CD4-positive, alpha-beta T cell treated with Interferon alpha-2 for 1 hour (primary cell): ENCODE measurements at regions not wholly inside any gene's neighbourhood (a gene's known extent, or its start where the extent isn't known, plus 50 kb on each side); places are given as distances from the start of the nearest gene placed in this dataset.
"Not testable (repeated sequence)": the region's sequence is repeated elsewhere in the genome, so short reads cannot be mapped to it uniquely, and the experiment has no call there.

Source experiments
- DNase-seq, 2 donors: peaks; one replicate each; pipeline ENCODE4 v3.0.0-alpha.2; 2020 to 2022

DNA sequence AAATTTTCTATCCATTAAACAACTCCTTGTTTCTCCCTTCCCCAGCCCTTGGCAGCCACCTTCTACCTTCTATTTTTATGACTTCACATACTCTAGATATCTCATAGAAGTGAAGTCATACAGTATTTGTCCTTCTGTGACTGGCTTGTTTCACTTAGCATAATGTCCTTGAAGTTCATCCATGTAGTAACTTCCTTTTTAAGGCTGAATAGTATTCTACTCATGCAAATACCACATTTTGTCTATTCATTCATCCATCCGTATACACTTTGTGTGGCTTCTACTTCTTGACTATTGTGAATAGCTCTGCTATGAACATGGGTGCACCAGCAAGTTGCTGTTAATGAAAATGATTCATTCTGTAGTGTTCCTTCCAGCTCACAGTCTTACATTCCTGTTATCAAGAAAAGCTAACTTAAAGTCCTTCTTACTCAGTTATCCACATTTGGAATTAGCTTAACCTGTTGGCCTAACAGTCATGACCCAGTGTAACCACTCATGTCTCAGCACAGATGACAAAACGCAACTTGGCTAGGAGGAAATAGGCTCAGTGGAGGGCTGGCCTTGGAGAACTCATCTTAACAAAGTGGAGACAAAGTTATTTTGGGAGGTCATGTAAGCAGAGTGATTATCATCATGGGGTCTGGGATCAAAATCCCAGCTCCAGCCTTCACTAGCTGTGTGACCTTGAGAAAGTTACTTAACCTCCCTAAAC is 129.7 kb upstream of the MAP3K1 start:
- no peak for DNase-seq

DNA sequence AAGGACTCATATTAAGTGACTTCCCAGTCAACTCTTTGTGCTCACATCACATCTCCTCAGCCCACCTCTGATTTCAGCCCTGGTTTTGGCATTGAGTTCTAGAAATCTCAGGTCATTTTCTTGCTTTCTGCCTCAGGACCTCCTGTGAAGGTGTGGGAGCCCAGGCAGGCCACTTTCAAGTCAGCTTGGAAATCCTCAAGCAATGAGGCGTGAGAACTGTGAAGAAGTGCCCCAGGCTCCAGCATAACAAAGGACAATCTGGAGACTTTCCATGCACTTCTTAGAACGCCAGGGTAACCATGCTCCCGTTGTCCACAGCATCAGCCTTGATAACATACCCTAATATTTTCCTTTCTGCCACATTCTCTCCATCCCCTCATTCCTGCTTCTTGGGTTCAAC is 131.2 kb upstream of the MAP3K1 start:
- no peak for DNase-seq

DNA sequence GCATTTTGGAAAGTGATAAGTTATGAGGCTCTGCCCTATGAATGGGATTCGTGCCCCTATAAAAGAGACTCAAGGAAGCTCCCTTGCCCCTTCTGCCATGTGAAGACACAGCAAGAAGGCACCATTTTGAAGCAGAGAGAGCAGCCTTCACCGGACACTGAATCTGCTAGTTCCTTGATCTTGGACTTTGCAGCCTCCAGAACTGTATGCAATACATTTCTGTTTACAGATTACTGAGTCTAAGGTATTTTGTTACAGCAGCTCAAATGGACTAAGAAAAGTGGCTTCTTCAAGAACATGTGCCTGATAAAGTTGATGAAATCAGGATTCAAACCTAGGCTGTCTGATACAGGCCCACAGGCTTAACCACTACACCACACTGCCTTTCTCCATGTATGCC is 131.6 kb upstream of the MAP3K1 start:
- no peak for DNase-seq

DNA sequence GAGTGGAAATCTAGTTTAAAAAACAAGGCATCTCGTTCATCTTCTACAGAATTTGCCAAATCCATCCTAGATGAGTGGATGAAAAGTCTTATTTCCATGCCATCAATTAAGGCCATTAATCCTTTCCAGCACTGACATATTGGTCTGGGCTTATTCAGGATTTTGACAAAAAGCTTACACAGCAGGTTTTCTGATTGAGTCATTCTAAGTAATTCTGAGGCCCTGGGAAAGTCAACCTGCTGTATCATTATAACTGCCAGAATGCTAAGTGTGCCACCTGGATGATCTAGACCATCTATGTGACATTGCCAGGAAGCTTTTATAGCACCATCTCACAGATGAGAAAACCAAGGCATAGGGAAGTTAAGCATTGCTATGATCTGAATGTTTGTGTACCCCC is 132.1 kb upstream of the MAP3K1 start:
- DNase-seq = no peak

DNA sequence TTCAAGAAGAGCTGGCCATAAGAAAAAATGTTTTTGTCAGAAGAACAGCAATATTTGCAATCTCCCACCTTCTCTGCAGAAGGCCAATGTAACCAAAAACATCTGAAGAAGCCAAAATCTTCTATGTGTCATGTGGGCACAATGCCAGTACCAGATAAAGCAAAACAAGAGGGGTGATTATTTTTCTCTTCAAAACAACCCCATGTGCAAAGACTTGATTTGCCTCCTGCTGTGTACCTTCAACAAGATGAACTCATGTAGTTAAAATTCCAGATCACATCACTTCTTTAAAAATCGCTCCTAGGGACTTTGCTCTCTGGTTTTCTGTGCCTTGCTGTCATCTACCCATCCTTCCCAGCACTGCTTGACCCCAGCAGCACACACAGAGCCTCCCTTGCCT is 134.0 kb upstream of the MAP3K1 start:
- no peak for DNase-seq

DNA sequence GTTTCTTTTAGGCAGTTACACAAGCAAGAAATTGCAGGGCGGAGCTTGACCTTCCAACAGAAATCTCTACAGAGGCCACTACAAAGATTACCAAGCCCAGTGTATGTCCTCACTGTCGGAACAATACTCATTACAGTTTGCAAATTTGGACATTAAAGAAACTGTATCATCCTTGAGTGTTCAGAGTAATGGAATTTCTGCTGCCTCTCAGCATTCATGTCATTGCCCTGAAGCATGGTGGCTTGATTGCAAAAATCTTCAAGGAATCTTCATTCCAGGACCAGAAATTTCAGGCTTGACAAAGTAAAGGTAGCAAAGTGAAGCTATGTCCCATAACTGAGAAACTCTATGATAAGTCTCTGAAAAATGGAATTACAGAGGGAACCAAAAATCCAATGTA is 134.6 kb upstream of the MAP3K1 start:
- DNase-seq = no peak

DNA sequence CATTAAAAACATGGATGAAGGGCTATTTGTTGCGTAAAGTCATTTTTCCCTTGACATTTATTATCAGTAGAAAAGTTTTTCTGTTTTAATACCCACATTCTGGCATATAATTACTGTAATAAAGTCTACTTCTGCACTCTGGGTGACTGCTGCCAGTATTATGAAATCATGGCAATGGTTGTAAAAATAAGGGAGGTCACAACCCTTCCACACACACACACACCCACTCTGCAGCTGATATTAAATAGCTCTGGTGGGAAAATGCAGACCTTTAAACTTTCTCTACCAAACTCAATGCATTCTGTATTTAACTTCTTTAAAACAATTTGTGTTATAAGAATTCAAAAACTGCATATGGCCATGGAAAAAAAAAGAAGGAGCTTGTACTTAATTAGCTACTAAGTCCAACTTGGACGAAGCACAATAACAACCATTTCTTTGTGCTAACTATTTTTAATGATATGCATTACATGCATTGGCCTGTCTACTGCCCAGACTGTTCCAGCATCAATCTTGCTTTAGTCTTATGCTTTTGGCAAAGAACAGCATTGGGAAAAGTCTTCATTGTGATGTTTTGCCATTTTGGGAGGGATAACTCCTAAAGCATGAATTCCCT is 137.6 kb upstream of the MAP3K1 start:
- no peak for DNase-seq

DNA sequence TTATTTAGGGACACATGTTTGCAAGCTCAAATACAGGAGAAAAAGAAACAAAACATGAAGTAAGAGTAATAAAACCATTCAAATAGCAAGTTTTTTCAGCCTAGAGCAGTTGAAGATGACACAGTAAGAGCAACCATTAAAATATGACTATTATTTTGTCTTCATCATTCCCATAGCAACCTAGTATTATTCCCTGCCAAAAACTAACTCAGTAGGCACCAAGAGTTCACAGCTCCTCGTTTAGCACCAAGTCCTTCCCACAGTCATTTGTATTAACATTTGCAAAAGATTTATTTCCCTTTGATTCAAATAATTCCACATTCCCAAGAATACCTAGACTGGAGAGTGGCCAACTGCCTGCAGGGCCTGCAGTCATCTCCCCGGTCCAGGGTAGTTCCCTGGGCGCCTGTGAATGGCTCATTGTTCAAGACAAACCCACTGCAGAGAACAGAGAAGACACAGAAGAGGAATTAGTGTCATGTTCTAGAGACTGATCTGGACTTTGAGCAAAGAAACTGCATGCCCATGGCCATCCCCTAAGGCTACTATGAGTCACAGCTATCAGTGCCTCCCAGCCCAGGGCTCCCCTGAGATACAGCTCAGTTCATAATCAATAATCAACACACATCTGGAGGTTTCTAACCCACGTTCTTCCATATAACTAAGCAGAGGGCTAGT is 139.1 kb upstream of the MAP3K1 start:
- DNase-seq = no peak

DNA sequence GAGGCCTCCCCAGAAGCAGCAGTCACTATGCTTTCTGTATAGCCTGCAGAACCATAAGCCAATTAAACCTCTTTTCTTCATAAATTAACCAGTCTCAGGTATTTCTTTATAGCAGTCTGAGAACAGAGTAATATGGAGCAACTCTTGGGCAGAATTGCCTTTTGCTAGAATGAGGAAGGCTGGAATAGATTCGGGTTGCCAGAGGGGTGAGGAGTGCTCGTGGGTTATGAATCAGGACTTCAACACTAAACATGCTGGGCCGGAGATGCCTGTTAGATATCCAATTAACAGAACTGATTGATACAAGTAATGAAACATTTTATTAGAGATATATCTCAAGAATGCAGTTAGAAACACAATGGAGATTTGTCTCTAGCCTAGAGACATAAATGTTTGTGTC is 140.9 kb upstream of the MAP3K1 start:
- DNase-seq = no peak

DNA sequence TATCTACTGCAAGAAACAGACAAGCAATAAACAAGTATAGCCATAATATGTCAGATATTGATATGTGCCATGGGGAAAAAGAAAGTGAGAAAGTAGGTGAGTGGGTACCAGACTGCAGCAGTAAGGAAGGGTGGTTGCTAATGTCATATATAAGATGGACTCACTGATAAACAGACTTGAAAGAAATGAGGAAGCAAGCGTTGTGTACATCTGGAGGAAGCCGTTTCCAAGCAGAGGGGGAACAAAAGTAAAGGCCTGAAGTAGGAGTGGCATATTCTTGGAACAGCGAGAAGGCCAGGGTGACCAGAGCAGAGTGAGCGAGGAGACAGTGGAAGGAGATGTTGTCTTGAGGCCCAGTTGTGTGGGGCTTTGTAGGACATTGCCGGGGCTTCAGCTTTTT is 142.2 kb upstream of the MAP3K1 start:
- DNase-seq = peak; percentile 28 to 33

DNA sequence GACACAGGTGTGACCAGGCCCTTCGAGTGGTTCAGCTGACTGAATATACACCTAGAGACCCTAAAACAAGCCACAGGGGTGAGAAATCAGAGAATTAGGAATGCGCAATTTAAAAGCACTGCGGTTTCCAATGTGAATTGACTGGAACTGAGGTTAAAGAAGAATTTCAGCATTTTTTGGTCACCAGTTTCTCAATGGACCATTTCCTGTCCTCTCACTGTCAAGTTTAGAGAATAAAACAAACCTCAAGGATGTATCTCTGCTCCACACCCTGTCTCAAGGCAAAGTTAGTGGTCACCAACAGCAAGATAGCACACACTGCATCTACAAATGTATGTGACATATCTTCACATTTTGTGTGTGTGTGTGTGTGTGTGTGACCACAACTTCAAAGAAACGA is 143.8 kb upstream of the MAP3K1 start:
- DNase-seq = no peak

DNA sequence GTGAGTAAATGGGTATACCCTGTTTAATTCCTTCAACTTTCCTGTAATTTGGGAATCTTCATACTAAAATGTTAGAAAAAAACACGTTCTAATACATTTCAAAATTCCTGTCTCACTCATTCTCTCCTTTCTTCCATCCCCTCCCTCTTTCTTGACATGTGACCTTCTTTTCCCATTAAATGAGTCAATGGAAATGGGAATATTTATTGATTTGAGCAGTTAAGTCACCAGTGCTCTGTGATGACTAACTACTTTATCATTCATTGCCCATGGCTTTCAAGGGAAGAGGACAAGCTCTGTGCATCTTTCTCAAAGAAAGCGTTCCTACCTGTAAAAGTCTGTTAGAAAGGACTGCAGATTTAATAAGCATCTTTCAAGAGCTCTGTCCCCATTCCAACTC is 144.4 kb upstream of the MAP3K1 start:
- no peak for DNase-seq

DNA sequence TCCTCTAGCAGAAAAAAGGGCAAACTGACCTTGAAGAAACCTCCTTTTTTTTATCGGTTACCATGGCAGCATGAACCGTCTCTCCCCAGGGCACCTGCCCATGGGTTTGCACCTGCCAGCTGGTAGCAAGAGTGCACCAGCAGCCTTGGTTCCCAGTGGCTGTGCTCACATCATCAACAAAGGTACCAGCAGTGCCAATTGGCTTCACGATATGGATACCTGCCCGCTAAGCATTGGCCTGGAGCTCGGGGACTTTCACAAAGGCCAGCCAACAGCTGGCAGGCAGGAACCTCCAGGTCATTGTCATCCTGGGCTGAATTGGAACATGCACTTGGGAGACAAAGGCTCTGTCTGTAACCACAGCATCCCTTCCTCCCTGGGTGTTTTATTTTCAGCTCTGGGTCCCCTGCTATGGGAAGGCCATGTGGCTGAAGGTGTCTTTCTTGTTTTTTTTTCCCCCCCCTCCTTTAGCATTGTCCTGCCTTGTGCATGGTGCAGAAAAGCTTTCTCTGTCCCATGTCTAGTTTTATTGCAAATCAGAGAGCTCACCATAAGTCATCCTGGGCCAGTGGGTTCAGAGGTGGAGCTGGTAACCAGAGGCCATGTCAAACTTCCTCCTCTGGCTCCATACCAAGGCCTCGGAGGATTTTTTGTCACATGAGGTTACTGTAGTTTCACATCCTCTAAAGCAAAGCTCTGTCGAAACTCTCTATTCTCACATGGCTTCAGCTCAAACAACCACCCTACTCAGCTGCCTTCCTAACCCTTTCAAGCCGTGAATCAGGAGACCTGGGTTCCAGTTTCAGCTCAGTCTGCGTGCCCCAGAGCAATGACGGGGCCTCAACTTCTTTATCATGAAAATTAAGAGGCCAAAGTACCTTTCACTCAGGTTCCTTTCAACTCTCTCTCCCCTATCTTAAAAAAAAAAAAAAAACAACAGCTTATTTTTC is 145.5 kb upstream of the MAP3K1 start:
- peak; percentile 48 to 77 for DNase-seq

DNA sequence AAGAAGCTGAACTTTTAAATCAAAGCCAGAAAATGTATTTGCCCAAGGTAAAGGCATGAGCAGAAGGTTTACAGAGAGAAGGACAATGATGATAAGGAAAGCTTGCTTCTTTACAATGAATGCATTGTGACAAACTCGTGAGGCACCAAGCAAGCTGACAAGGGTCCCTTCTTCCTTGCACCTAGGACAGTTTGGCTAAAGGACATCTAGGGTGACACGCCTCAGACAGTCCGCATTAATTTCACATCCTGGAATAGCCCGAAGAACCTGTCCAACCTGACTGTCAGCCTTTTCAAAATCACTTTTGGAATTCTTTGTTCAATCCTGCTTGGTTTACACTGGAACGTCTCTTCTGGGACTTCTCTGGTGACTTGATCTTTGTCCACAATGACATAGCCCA is 146.4 kb upstream of the MAP3K1 start:
- no peak for DNase-seq

DNA sequence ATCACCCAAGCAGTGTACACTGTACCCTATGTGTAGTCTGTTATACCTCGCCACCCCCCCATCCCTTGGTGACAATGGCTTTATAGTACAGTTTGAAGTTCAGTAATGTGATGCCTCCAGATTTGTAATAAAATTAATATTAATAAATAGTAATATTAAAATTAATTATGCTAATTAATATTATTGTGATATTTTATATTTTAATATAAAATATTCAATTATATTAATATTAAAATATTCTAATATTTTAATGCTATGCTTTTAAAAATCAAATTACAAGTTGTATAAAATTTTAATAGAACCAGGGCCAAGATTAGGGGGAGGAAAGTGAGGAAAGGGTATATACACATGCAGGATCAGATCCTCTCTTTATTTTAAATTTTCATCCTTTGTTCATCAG is 147.7 kb upstream of the MAP3K1 start:
- DNase-seq = no peak

DNA sequence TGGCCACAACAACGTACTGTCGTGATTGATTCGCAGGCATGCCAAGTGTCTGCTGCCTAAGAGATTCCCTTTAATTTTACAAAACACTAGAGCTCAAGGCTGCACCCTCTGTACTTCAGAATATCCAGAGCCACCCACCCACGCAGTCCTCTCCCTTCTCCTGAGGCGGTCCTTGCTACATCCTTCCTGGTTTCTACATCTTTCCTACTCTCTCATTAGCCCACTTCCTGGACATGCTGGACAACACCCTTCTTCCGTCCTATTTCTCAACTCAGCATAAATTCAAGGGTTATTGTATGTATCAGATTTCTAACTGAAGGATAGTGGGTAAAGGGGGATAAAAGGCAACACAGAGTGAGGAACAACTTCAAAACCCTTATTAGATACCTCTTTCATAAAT is 148.4 kb upstream of the MAP3K1 start:
- DNase-seq = no peak

DNA sequence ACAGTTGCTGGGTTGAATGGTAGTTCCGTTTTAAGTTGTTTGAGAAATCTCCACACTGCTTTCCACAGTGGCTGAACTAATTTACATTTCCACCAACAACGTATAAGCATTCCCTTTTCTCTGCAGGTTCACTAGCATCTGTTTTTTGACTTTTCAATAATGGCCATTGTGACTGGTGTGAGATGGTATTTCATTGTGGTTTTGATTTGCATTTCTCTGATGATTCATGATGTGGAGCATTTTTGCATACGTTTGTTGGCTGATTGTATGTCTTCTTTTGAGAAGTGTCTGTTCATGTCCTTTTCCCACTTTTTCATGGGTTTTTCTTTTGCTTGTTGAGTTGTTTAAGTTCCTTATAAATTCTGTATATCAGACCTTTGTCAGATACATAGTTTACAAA is 150.2 kb upstream of the MAP3K1 start:
- DNase-seq = not testable (repeated sequence)

DNA sequence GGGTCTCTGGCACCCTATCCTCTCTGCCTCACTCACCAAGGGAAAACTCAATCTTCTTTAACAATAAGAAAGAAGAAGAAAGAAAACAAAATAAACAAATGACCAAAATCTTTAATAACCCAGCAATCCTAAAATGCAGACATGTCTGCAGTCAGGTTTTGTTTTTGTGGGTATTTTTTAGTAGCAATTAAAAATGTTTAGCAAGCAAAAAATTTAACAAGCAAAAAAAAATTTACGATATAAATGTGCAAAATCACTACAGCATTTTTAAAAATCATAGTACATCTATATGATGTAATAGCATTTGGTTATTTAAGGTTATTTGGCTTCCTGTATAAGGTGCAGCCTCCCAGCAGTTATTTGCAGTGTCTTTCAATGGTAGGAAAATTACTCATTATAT is 151.3 kb upstream of the MAP3K1 start:
- no peak for DNase-seq

DNA sequence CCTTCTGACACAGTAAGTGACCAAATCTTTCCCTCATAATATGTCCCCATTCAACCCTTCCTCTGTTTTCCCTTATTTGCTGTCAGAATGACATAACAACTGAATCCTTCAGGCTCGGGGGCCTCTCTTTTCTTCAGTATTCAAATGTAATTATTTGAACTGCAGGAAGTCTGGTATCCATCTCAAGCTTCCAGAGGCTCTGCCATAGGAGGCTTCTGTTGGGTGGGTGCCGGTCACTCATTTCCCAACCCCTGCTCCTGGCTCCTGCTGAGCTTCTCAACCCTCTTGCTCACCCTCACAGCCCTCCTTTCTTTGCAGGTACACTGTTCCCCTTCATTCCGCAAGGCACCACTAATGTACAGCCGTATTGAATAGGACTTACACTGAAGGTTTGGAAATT is 151.8 kb upstream of the MAP3K1 start:
- DNase-seq = no peak

DNA sequence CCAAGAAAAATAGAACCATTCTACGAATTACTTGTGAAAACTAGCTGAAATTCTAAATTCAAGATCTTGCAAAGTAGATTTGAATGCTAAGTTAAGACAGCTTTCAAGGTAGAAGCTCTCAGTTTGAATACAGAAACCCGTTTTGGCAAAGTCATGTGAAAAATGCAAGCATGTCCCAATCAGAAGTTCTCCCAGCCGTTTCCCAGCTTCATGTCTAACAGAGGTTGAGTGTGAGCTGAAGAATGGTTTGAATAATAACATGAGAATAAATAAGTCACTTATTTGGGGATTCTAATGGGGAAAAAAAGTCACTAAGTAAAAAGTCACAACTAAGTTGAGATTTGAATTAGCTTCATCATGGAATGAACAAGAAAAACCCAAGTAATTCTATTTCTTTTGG is 152.5 kb upstream of the MAP3K1 start:
- DNase-seq = no peak

DNA sequence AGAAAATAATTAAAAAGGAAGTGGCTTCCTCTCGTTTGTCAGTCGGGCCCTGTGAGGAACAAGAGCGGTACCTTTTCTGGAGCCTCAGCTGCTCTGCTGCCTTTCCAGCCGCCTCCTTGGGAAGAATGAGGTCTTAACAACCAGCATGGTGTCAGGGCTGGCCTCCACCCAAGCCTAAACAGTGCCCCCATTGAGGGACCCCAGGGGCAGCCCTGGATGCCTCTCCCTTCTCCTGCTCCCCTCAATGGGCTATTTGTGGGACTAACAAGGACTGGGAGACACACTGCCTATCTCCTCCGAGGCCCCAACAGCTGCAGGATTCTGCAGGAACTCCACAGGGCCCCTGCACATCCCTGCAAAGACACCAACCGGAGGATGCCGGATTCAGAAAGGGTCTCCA is 155.4 kb upstream of the MAP3K1 start:
- DNase-seq = no peak

DNA sequence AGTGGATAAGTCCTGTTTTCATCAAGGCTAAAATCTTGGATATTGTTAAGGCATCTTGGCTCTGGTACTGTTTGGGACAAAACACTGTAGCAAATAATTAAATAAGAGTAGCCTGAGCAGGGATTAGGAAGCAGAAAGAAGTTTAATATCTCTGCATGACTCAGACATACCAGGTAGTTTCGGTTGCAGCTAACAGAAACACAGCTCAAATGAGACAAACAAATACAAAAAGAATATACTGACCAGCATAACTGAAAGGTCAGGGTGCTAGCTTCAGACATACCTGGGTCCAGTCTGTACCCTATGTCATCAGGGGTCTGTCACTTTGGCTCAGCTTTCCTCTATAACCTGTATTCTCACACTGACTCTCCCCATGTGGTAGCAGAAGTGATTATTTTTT is 156.4 kb upstream of the MAP3K1 start:
- DNase-seq = no peak
